Stimulated activated CD4-positive, alpha-beta T cell treated with anti-CD3 and anti-CD28 coated beads, Interleukin-2, amount 100 ng/mL, for 24 hours (primary cell): ENCODE measurements at regions not wholly inside any gene's neighbourhood (a gene's known extent, or its start where the extent isn't known, plus 50 kb on each side); places are given as distances from the start of the nearest gene placed in this dataset.
A peak's percentile ranks its signal among the peaks of the same experiment; 100 is the strongest.

ENCODE experiments used
- DNase-seq, 2 donors: peaks; one replicate each; pipeline ENCODE4 v3.0.0-alpha.2; 2020

GRCh38 chr10:120300513-120300912 lies 156.5 kb upstream of the PLPP4 start:
- DNase-seq: no peak

GRCh38 chr10:120308589-120308988 lies 148.4 kb upstream of the PLPP4 start:
- DNase-seq: no peak

- DNase-seq: no peak
Measured at GRCh38 chr10:120313715-120314114, 143.3 kb upstream of the PLPP4 start.

GRCh38 chr10:120314442-120314841 lies 142.6 kb upstream of the PLPP4 start:
- no peak for DNase-seq

- no peak for DNase-seq
Measured at GRCh38 chr10:120318862-120319261, 138.2 kb upstream of the PLPP4 start.

- DNase-seq: no peak
Measured at GRCh38 chr10:120327675-120328074, 129.4 kb upstream of the PLPP4 start.

- DNase-seq: no peak
Measured at GRCh38 chr10:120328647-120329046, 128.4 kb upstream of the PLPP4 start.

- DNase-seq: no peak
Measured at GRCh38 chr10:120335553-120335952, 121.5 kb upstream of the PLPP4 start.

- DNase-seq: no peak
Measured at GRCh38 chr10:120336306-120336910, 120.6 kb upstream of the PLPP4 start.

- DNase-seq: peak; percentile 69 to 71
Measured at GRCh38 chr10:120336911-120337540, 120.0 kb upstream of the PLPP4 start.

GRCh38 chr10:120342115-120342714 lies 114.8 kb upstream of the PLPP4 start:
- no peak for DNase-seq

- DNase-seq: no peak
Measured at GRCh38 chr10:120345186-120345585, 111.8 kb upstream of the PLPP4 start.

GRCh38 chr10:120347644-120348043 lies 109.4 kb upstream of the PLPP4 start:
- no peak for DNase-seq

GRCh38 chr10:120349069-120349468 lies 108.0 kb upstream of the PLPP4 start:
- no peak for DNase-seq

- DNase-seq: no peak
Measured at GRCh38 chr10:120355425-120355824, 101.6 kb upstream of the PLPP4 start.

- DNase-seq: no peak
Measured at GRCh38 chr10:120360571-120360970, 96.5 kb upstream of the PLPP4 start.

GRCh38 chr10:120365872-120366271 lies 91.2 kb upstream of the PLPP4 start:
- DNase-seq: no peak

- no peak for DNase-seq
Measured at GRCh38 chr10:120367341-120367740, 89.7 kb upstream of the PLPP4 start.

GRCh38 chr10:120368338-120368737 lies 88.7 kb upstream of the PLPP4 start:
- DNase-seq: no peak

GRCh38 chr10:120368927-120369326 lies 88.1 kb upstream of the PLPP4 start:
- no peak for DNase-seq

- no peak for DNase-seq
Measured at GRCh38 chr10:120369856-120370276, 87.2 kb upstream of the PLPP4 start.

- no peak for DNase-seq
Measured at GRCh38 chr10:120371856-120372255, 85.2 kb upstream of the PLPP4 start.

GRCh38 chr10:120372917-120373316 lies 84.1 kb upstream of the PLPP4 start:
- DNase-seq: no peak

- DNase-seq: no peak
Measured at GRCh38 chr10:120375666-120376065, 81.4 kb upstream of the PLPP4 start.

GRCh38 chr10:120381931-120382330 lies 75.1 kb upstream of the PLPP4 start:
- no peak for DNase-seq
